OCI-LY3 (cell line): ENCODE measurements at regions not wholly inside any gene's neighbourhood (a gene's known extent, or its start where the extent isn't known, plus 50 kb on each side); places are given as distances from the start of the nearest gene placed in this dataset.

ENCODE experiments used
- H2AFZ ChIP-seq: fragments of 200-600, 300-600 bp; shearing (Covaris generic); 2 replicates; pipeline ENCODE4 v1.6.0; 2014; ENCODE audit warnings: antibody characterized with exemption, low read depth, low read length
- H3K27ac ChIP-seq: fragments of 200-600, 300-600 bp; sonication (generic); 2 replicates; pipeline ENCODE4 v1.5.1; 2014; ENCODE audit warnings: mild to moderate bottlenecking, low read length, moderate library complexity, mixed read lengths
- H3K27me3 ChIP-seq: fragments of 200-600, 300-600 bp; sonication (generic); 2 replicates; pipeline ENCODE4 v1.6.1; 2014; ENCODE audit warnings: low read depth, low read length, mixed read lengths
- H3K36me3 ChIP-seq: fragments of 200-600, 300-600 bp; sonication (generic); replicated peaks from 2 replicates; pipeline ENCODE3; 2014; ENCODE audit warnings: low read depth, low read length, mixed read lengths
- H3K4me1 ChIP-seq: fragments of 300-600, 200-600 bp; sonication (generic); 2 replicates; pipeline ENCODE4 v1.6.1; 2014; ENCODE audit warnings: low read length, mixed read lengths
- H3K4me2 ChIP-seq: fragments of 200-600, 300-600 bp; sonication (generic); 2 replicates; pipeline ENCODE4 v1.6.1; 2014; ENCODE audit warnings: low read length, mixed read lengths
- H3K4me3 ChIP-seq: fragments of 300-600, 200-600 bp; sonication (generic); 2 replicates; pipeline ENCODE4 v1.5.1; 2014; ENCODE audit warnings: antibody characterized with exemption, mild to moderate bottlenecking, low read length, moderate library complexity
- H3K79me2 ChIP-seq: fragments of 300-600, 200-600 bp; shearing (Covaris generic); 2 replicates; pipeline ENCODE4 v1.6.1; 2014; ENCODE audit warnings: mild to moderate bottlenecking, low read length, mixed read lengths
- H3K9ac ChIP-seq: fragments of 300-600, 200-600 bp; shearing (Covaris generic); 2 replicates; pipeline ENCODE4 v1.6.0; 2014; ENCODE audit warnings: mild to moderate bottlenecking, low read length, moderate library complexity
- H3K9me3 ChIP-seq: fragments of 200-600, 300-600 bp; shearing (Covaris generic); 2 replicates; pipeline ENCODE4 v1.6.1; 2014; ENCODE audit warnings: low read length, mixed read lengths; ENCODE audit not compliant: insufficient read depth
- H4K20me1 ChIP-seq: fragments of 200-600, 300-600 bp; sonication (generic); 2 replicates; pipeline ENCODE4 v1.6.1; 2016; ENCODE audit warnings: low read length, mixed read lengths; ENCODE audit not compliant: insufficient read depth
- EZH2phosphoT487 ChIP-seq: fragments of 200-600 bp; shearing (Covaris generic); IDR thresholded peaks from 2 replicates; pipeline ENCODE4 v1.6.1; 2018; ENCODE audit warnings: antibody characterized with exemption, mixed run types, low read depth
- TF ChIP-seq, protein P1 (sequence below): fragments of 200-600, 300-600 bp; sonication (generic); IDR thresholded peaks from 2 replicates; pipeline ENCODE4 v1.5.1; 2014; ENCODE audit warnings: antibody characterized with exemption, low read length, low read depth

DNA sequence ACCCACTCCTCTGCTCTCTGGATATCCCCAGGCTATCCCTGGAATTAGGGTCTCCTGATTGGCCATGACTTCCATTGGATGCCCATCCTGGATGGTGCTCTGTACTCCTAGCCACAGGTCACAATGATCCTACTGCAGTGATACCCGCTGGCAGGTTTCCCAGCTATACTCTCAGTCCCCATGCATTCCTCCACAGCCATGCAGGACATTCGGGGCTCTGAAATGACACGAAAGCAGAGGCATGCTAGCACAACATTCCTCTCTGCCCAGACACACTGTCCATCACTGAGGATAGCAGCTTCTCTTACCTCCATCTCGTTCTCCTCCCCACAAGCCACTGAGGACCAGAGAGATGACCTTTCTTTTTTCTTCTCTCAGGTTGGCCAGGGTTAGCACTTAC is 51.7 kb upstream of the SPATS2L start:
- Histone ChIP-seq H3K9ac (no peak overlapping the region), H2AFZ (no peak overlapping the region), H3K9me3 (no peaks in the 10 kb centered on the region), H3K27ac (no peak overlapping the region), H3K36me3 (no peaks in the 10 kb centered on the region), H3K79me2 (no peaks in the 10 kb centered on the region), H4K20me1 (no peaks in the 10 kb centered on the region), H3K4me3 (no peak overlapping the region), H3K4me1 (no peaks in the 10 kb centered on the region), H3K4me2 (no peak overlapping the region), H3K27me3 (no peaks in the 10 kb centered on the region)
- TF ChIP-seq, protein P1, sequence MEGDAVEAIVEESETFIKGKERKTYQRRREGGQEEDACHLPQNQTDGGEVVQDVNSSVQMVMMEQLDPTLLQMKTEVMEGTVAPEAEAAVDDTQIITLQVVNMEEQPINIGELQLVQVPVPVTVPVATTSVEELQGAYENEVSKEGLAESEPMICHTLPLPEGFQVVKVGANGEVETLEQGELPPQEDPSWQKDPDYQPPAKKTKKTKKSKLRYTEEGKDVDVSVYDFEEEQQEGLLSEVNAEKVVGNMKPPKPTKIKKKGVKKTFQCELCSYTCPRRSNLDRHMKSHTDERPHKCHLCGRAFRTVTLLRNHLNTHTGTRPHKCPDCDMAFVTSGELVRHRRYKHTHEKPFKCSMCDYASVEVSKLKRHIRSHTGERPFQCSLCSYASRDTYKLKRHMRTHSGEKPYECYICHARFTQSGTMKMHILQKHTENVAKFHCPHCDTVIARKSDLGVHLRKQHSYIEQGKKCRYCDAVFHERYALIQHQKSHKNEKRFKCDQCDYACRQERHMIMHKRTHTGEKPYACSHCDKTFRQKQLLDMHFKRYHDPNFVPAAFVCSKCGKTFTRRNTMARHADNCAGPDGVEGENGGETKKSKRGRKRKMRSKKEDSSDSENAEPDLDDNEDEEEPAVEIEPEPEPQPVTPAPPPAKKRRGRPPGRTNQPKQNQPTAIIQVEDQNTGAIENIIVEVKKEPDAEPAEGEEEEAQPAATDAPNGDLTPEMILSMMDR, result no peak
- no peak for TF ChIP-seq EZH2phosphoT487

DNA sequence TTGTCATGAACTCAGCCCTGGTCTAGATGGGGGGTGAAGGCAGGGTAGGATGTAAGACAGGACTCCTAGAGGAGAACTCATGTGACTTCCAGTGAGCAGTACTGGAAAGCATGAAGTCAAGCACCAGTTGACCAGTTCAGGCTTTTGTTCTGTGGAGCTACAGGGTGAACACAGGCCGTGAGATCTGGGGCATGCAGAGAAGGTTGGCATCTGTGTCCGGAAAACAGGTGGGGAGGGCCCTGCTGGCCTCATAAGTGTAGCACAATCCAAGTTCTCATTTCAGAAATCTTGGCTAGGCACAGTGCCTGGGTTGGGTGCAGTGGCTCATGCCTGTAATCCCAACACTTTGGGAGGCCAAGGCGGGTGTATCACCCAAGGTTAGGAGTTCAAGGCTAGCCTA is 50.9 kb upstream of the SPATS2L start:
- no peak overlapping the region for H3K9ac ChIP-seq
- H3K4me1 ChIP-seq, result no peaks in the 10 kb centered on the region
- H3K9me3 ChIP-seq, result no peaks in the 10 kb centered on the region
- no peaks in the 10 kb centered on the region for H3K36me3 ChIP-seq
- H2AFZ ChIP-seq, result no peak overlapping the region
- no peaks in the 10 kb centered on the region for H4K20me1 ChIP-seq
- H3K27me3 ChIP-seq, result no peaks in the 10 kb centered on the region
- no peak for TF ChIP-seq EZH2phosphoT487
- TF ChIP-seq, protein P1, result no peak
- no peaks in the 10 kb centered on the region for H3K79me2 ChIP-seq
- no peak overlapping the region for H3K4me2 ChIP-seq
- no peak overlapping the region for H3K27ac ChIP-seq
- no peak overlapping the region for H3K4me3 ChIP-seq
